ENCODE measurements at regions not wholly inside any gene's neighbourhood (a gene's known extent, or its start where the extent isn't known, plus 50 kb on each side); places are given as distances from the start of the nearest gene placed in this dataset.

DNA sequence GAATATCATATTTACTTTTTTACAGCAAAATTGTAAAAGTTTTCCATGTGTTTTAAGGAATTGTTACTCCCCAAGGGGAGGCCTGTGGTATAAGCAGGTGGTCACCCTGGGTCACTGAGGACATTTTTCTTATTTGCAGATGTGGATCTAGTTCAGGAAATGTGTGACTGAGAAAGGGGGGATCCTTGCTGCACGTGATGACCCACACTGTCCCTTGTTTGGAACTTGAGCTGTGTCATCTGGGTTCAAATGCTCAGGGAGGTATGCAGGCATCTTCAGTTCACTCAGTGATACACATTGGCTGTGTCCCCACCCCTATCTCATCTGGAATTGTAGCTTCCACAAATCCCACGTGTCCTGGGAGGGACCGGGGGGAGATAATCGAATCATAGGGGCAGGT is 431.9 kb upstream of the CDH4 start:
- Histone ChIP-seq H3K9me3 (no peaks in the 10 kb centered on the region), H3K9me2 (no peaks in the 10 kb centered on the region), H3K9ac (no peak overlapping the region), H3K27ac (ENCODE audit: low read depth in 2 of 2, low read length in 1 of 2) (no peak overlapping the region), H3F3A (replicated peaks; ENCODE audit: insufficient read depth) (no peaks in the 10 kb centered on the region), H2AFZ (ENCODE audit: low read depth) (no peak overlapping the region), H3K4me3 (ENCODE audit: low read depth in 2 of 2, low read length in 1 of 2) (no peak overlapping the region), H3K4me1 (ENCODE audit: control insufficient read depth in 1 of 2, insufficient read depth in 2 of 2, low read depth in 1 of 2, low read length in 1 of 2) (no peaks in the 10 kb centered on the region), H3K4me2 (no peak overlapping the region), H3K36me3 (replicated peaks in 1 of 2; ENCODE audit: control insufficient read depth in 1 of 2, insufficient read depth in 2 of 2, low read length in 1 of 2) (no peaks in the 10 kb centered on the region), H3K27me3 (ENCODE audit: insufficient read depth) (no peaks in the 10 kb centered on the region), H4K20me1 (ENCODE audit: insufficient read depth) (no peaks in the 10 kb centered on the region), H3K79me2 (ENCODE audit: insufficient read depth) (no peaks in the 10 kb centered on the region)
- ChIA-PET POLR2A (no interaction called here), CTCF (no interaction called here)
- TF ChIP-seq, protein P1, sequence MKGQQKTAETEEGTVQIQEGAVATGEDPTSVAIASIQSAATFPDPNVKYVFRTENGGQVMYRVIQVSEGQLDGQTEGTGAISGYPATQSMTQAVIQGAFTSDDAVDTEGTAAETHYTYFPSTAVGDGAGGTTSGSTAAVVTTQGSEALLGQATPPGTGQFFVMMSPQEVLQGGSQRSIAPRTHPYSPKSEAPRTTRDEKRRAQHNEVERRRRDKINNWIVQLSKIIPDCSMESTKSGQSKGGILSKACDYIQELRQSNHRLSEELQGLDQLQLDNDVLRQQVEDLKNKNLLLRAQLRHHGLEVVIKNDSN (IDR thresholded peaks at IDR 0.05; ENCODE audit: borderline replicate concordance, low read depth): no peak
- TF ChIP-seq, protein P2, sequence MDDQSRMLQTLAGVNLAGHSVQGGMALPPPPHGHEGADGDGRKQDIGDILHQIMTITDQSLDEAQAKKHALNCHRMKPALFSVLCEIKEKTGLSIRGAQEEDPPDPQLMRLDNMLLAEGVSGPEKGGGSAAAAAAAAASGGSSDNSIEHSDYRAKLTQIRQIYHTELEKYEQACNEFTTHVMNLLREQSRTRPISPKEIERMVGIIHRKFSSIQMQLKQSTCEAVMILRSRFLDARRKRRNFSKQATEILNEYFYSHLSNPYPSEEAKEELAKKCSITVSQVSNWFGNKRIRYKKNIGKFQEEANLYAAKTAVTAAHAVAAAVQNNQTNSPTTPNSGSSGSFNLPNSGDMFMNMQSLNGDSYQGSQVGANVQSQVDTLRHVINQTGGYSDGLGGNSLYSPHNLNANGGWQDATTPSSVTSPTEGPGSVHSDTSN (IDR thresholded peaks at IDR 0.05): no peak
- TF ChIP-seq, protein P3, sequence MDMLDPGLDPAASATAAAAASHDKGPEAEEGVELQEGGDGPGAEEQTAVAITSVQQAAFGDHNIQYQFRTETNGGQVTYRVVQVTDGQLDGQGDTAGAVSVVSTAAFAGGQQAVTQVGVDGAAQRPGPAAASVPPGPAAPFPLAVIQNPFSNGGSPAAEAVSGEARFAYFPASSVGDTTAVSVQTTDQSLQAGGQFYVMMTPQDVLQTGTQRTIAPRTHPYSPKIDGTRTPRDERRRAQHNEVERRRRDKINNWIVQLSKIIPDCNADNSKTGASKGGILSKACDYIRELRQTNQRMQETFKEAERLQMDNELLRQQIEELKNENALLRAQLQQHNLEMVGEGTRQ (IDR thresholded peaks at IDR 0.05; ENCODE audit: borderline replicate concordance, low read depth, low read length): no peak
- TF ChIP-seq RXRA (IDR thresholded peaks at IDR 0.05; ENCODE audit: borderline replicate concordance, low read depth) (no peak), RCOR1 (IDR thresholded peaks at IDR 0.05; ENCODE audit: low read length) (no peak), MEF2A (IDR thresholded peaks at IDR 0.05; ENCODE audit: borderline replicate concordance, low read depth) (no peak), NRF1 (IDR thresholded peaks at IDR 0.05; ENCODE audit: low read depth, low read length) (no peak), FOXJ3 (CRISPR knock-in tag; IDR thresholded peaks at IDR 0.05) (no peak), MXI1 (IDR thresholded peaks at IDR 0.05; ENCODE audit: low read depth, low read length) (no peak), NFIC (IDR thresholded peaks at IDR 0.05; ENCODE audit: borderline replicate concordance) (no peak), EZH2phosphoT487 (IDR thresholded peaks at IDR 0.05; ENCODE audit: borderline replicate concordance, low read depth) (no peak), FOXM1 (IDR thresholded peaks at IDR 0.05; ENCODE audit: low read depth) (no peak), TCF12 (IDR thresholded peaks at IDR 0.05) (no peak), POLR2AphosphoS5 (IDR thresholded peaks at IDR 0.05; ENCODE audit: low read depth, low read length) (no peak)
- TF ChIP-seq, protein P4, sequence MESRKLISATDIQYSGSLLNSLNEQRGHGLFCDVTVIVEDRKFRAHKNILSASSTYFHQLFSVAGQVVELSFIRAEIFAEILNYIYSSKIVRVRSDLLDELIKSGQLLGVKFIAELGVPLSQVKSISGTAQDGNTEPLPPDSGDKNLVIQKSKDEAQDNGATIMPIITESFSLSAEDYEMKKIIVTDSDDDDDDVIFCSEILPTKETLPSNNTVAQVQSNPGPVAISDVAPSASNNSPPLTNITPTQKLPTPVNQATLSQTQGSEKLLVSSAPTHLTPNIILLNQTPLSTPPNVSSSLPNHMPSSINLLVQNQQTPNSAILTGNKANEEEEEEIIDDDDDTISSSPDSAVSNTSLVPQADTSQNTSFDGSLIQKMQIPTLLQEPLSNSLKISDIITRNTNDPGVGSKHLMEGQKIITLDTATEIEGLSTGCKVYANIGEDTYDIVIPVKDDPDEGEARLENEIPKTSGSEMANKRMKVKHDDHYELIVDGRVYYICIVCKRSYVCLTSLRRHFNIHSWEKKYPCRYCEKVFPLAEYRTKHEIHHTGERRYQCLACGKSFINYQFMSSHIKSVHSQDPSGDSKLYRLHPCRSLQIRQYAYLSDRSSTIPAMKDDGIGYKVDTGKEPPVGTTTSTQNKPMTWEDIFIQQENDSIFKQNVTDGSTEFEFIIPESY (IDR thresholded peaks at IDR 0.05; ENCODE audit: borderline replicate concordance, low read depth): no peak
- TF ChIP-seq, protein P5, sequence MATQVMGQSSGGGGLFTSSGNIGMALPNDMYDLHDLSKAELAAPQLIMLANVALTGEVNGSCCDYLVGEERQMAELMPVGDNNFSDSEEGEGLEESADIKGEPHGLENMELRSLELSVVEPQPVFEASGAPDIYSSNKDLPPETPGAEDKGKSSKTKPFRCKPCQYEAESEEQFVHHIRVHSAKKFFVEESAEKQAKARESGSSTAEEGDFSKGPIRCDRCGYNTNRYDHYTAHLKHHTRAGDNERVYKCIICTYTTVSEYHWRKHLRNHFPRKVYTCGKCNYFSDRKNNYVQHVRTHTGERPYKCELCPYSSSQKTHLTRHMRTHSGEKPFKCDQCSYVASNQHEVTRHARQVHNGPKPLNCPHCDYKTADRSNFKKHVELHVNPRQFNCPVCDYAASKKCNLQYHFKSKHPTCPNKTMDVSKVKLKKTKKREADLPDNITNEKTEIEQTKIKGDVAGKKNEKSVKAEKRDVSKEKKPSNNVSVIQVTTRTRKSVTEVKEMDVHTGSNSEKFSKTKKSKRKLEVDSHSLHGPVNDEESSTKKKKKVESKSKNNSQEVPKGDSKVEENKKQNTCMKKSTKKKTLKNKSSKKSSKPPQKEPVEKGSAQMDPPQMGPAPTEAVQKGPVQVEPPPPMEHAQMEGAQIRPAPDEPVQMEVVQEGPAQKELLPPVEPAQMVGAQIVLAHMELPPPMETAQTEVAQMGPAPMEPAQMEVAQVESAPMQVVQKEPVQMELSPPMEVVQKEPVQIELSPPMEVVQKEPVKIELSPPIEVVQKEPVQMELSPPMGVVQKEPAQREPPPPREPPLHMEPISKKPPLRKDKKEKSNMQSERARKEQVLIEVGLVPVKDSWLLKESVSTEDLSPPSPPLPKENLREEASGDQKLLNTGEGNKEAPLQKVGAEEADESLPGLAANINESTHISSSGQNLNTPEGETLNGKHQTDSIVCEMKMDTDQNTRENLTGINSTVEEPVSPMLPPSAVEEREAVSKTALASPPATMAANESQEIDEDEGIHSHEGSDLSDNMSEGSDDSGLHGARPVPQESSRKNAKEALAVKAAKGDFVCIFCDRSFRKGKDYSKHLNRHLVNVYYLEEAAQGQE (IDR thresholded peaks at IDR 0.05; ENCODE audit: low read depth, low read length): no peak
- TF ChIP-seq, protein P6, sequence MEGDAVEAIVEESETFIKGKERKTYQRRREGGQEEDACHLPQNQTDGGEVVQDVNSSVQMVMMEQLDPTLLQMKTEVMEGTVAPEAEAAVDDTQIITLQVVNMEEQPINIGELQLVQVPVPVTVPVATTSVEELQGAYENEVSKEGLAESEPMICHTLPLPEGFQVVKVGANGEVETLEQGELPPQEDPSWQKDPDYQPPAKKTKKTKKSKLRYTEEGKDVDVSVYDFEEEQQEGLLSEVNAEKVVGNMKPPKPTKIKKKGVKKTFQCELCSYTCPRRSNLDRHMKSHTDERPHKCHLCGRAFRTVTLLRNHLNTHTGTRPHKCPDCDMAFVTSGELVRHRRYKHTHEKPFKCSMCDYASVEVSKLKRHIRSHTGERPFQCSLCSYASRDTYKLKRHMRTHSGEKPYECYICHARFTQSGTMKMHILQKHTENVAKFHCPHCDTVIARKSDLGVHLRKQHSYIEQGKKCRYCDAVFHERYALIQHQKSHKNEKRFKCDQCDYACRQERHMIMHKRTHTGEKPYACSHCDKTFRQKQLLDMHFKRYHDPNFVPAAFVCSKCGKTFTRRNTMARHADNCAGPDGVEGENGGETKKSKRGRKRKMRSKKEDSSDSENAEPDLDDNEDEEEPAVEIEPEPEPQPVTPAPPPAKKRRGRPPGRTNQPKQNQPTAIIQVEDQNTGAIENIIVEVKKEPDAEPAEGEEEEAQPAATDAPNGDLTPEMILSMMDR (IDR thresholded peaks at IDR 0.05): no peak
- no peak for DNase-seq
- 3% methylated on average over 4 of the region's 4 CpGs for WGBS (ENCODE audit: low lambda C conversion rate)

Measured in SK-N-SH (cell line).